HCT116 (cell line): ENCODE measurements at regions not wholly inside any gene's neighbourhood (a gene's known extent, or its start where the extent isn't known, plus 50 kb on each side); places are given as distances from the start of the nearest gene placed in this dataset.

Experiments used
- ATAC-seq: fragments of 200-7000 bp; cut with Tn5 transposase; 2 replicates; pipeline ENCODE4 v1.9.1; 2020; ENCODE audit warnings: mild to moderate bottlenecking, moderate library complexity
- BruUV-seq: library from RNA; stranded (reverse); fragments of 400-500 nt; replicated peaks from 2 replicates; lab custom pipeline; 2021; lab: Mats Ljungman, UMichigan
- CTCF ChIA-PET: fragments of 300-600 bp; sonication (Branson Sonifier 250); formaldehyde crosslinking; loops from one replicate; lab custom pipeline; 2021; ENCODE audit warnings: antibody characterized with exemption; lab: Charles Lee
- POLR2A ChIA-PET: fragments of 300-600, 350-600 bp; sonication (Branson Sonifier 250); formaldehyde crosslinking; loops from one replicate; lab custom pipeline; 2021; ENCODE audit warnings: antibody characterized with exemption; lab: Charles Lee
- RAD21 ChIA-PET, 2 experiments: fragments of 300-600 bp; sonication (Branson Sonifier 250); formaldehyde crosslinking; loops; one replicate each; lab custom pipeline; 2023; ENCODE audit warnings: low total read pairs in 2 of 2; ENCODE audit not compliant: uncharacterized antibody in 2 of 2, unreplicated experiment in 2 of 2, low non-redundant PET in 1 of 2; lab: Charles Lee
- DNase-seq: peaks from one replicate; pipeline ENCODE4 v3.0.0-alpha.2; 2010; ENCODE audit warnings: low read depth, low spot score
- H2AFZ ChIP-seq: fragments of 200-600 bp; shearing (Covaris generic), sonication (generic); 2 replicates; pipeline ENCODE4 v1.6.1; 2017; ENCODE audit warnings: low read depth, mixed run types, mixed read lengths, antibody characterized with exemption, low read length; ENCODE audit not compliant: poor library complexity, severe bottlenecking
- H3K27ac ChIP-seq: 2 replicates; pipeline ENCODE4 v1.5.1; 2012; ENCODE audit warnings: low read depth, low read length
- H3K27me3 ChIP-seq: fragments of 200-600 bp; sonication (generic); 2 replicates; pipeline ENCODE4 v1.6.1; 2016; ENCODE audit warnings: mixed run types, low read length, mixed read lengths; ENCODE audit not compliant: insufficient read depth
- H3K36me3 ChIP-seq, 2 experiments: fragments of 200-500 bp in 1 of 2; fragments of 200-600 bp in 1 of 2; sonication (Bioruptor generic) in 1 of 2; sonication (generic) in 1 of 2; 2 replicates each; pipeline versions ENCODE4 v1.5.1 to v1.6.1; 2014 to 2016; ENCODE audit warnings: low read length in 2 of 2, inconsistent platforms in 1 of 2, mixed read lengths in 1 of 2, mixed run types in 1 of 2; ENCODE audit not compliant: insufficient read depth in 2 of 2, control insufficient read depth in 1 of 2
- H3K4me1 ChIP-seq, 2 experiments: fragments of 200-600 bp in 1 of 2; sonication (generic) in 1 of 2; 2 replicates each; pipeline versions ENCODE4 v1.5.1 to v1.6.1; 2012 to 2017; ENCODE audit warnings: low read length in 2 of 2, inconsistent platforms in 1 of 2, mild to moderate bottlenecking in 1 of 2, mixed read lengths in 1 of 2, mixed run types in 1 of 2, moderate library complexity in 1 of 2; ENCODE audit not compliant: insufficient read depth in 2 of 2, control insufficient read depth in 1 of 2
- H3K4me2 ChIP-seq: fragments of 200-600 bp; sonication (generic); 2 replicates; pipeline ENCODE4 v1.6.1; 2017; ENCODE audit warnings: mixed run types, low read length, mixed read lengths
- H3K4me3 ChIP-seq, 2 experiments: fragments of 200-600 bp in 1 of 2; sonication (generic) in 1 of 2; replicated peaks in 1 of 2; 2 replicates each; pipeline ENCODE4 v1.5.1; 2011 to 2016; ENCODE audit warnings: low read length in 2 of 2, control low read depth in 1 of 2, low read depth in 1 of 2, mild to moderate bottlenecking in 1 of 2, mixed read lengths in 1 of 2, mixed run types in 1 of 2
- H3K79me2 ChIP-seq: fragments of 200-600 bp; sonication (generic); 2 replicates; pipeline ENCODE4 v1.6.1; 2017; ENCODE audit warnings: mild to moderate bottlenecking, mixed run types, low read length, moderate library complexity, mixed read lengths; ENCODE audit not compliant: insufficient read depth
- H3K9ac ChIP-seq: fragments of 200-600 bp; sonication (generic); 2 replicates; pipeline ENCODE4 v1.6.1; 2016; ENCODE audit warnings: low read length, mixed read lengths
- H3K9me2 ChIP-seq: fragments of 200-600 bp; sonication (generic), shearing (Covaris generic); 2 replicates; pipeline ENCODE4 v1.6.1; 2017; ENCODE audit warnings: mixed run types, mild to moderate bottlenecking, moderate library complexity; ENCODE audit not compliant: insufficient read depth
- H3K9me3 ChIP-seq, 2 experiments: fragments of 200-500 bp in 1 of 2; fragments of 200-600 bp in 1 of 2; sonication (Bioruptor generic) in 1 of 2; sonication (generic) in 1 of 2; 2 replicates each; pipeline ENCODE4 v1.6.1; 2014 to 2017; ENCODE audit warnings: low read length in 2 of 2, mixed read lengths in 2 of 2, inconsistent platforms in 1 of 2, low read depth in 1 of 2, mild to moderate bottlenecking in 1 of 2, mixed run types in 1 of 2, moderate library complexity in 1 of 2; ENCODE audit not compliant: control insufficient read depth in 1 of 2, insufficient read depth in 1 of 2
- H4K20me1 ChIP-seq: fragments of 200-600 bp; sonication (generic), shearing (Covaris generic); 2 replicates; pipeline ENCODE4 v1.6.1; 2017; ENCODE audit warnings: mixed run types, mild to moderate bottlenecking, moderate library complexity; ENCODE audit not compliant: insufficient read depth
- FOSL1 ChIP-seq: IDR thresholded peaks from 2 replicates; pipeline ENCODE4 v1.6.1; 2012; ENCODE audit warnings: low read depth
- JUND ChIP-seq: IDR thresholded peaks from 2 replicates; pipeline ENCODE4 v1.6.1; 2012
- POLR2A ChIP-seq: IDR thresholded peaks from 2 replicates; pipeline ENCODE4 v1.7.0; 2011; ENCODE audit warnings: borderline replicate concordance; ENCODE audit not compliant: insufficient read depth, insufficient read length; ENCODE audit errors: extremely low read depth
- POLR2AphosphoS5 ChIP-seq: IDR thresholded peaks from 2 replicates; pipeline ENCODE4 v1.6.1; 2011; ENCODE audit warnings: mild to moderate bottlenecking, low read depth, low read length, moderate library complexity
- REST ChIP-seq: IDR thresholded peaks from 2 replicates; pipeline ENCODE4 v1.6.1; 2012; ENCODE audit warnings: low read depth
- SP1 ChIP-seq: IDR thresholded peaks from 2 replicates; pipeline ENCODE4 v1.6.1; 2012; ENCODE audit warnings: low read depth
- intact Hi-C: fragments of 100-400 bp; cut with micrococcal nuclease; formaldehyde crosslinking; loops from 2 replicates; pipeline ENCODE4 v1.10.0; 2022

DNA sequence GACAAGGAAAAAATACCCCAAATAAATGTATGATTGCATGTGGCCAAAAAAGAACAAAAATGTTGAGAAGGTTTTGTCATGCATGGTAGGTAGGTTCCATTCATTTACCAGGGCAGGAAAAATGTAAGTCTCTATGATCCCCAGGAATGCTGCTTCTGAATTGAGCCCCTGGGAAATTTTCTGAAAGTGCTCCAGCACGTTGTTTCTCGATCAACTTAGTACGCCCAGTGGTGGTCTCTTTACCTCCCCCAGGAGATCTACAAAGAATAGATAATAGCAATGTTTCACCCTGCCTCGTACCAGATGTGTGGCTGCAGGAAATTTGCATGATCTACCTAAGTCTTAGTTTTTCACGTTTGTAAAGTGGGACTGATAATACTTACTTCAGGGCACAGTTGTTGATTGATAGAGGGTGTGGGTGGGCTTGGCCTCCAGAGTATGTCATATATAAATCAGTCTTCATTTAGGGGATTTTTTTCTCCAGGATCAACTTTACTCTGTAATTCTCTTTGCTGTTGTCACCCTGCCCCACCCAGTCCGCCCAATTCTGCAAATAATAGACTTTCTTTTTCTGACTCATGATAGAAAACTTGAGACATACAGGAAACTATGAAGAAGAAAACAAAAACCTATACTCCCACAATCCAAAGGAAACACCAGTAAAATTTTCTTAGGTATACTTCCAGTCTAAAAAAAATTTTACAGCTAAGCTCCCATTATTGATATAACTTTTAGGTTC lies 462.0 kb upstream of the RUNX1 start:
- no peak overlapping the region for H3K4me3 ChIP-seq
- RAD21 ChIA-PET: no interaction called here
- no TSS peak for BruUV-seq
- H3K9me3 ChIP-seq: no peaks in the 10 kb centered on the region
- no peaks in the 10 kb centered on the region for H3K79me2 ChIP-seq
- H3K27ac ChIP-seq: no peak overlapping the region
- no peak overlapping the region for H3K9ac ChIP-seq
- ATAC-seq (no peak), DNase-seq (no peak)
- H3K4me1 ChIP-seq: peaks cover 0 to 5% of the 10 kb centered on the region in 2 experiments; a peak in 1 of 4 replicates
- intact Hi-C loops: no loop called here
- no peaks in the 10 kb centered on the region for H4K20me1 ChIP-seq
- POLR2A ChIA-PET: no interaction called here
- CTCF ChIA-PET: no interaction called here
- no peak overlapping the region for H3K4me2 ChIP-seq
- no peaks in the 10 kb centered on the region for H3K27me3 ChIP-seq
- no peaks in the 10 kb centered on the region for H3K9me2 ChIP-seq
- no peak for TF ChIP-seq SP1
- no peaks in the 10 kb centered on the region for H3K36me3 ChIP-seq
- H2AFZ ChIP-seq: no peak overlapping the region

- H3K9me3 ChIP-seq: no peaks in the 10 kb centered on the region
- no peaks in the 10 kb centered on the region for H3K36me3 ChIP-seq
- no peak for TF ChIP-seq POLR2AphosphoS5
- no peak for TF ChIP-seq JUND
- TF ChIP-seq REST: no peak
- TF ChIP-seq FOSL1: no peak
- TF ChIP-seq POLR2A: no peak
- TF ChIP-seq, all 23 proteins: peak for 0
- no TSS peak for BruUV-seq
- Histone ChIP-seq H3K79me2 (no peaks in the 10 kb centered on the region), H3K9me2 (no peaks in the 10 kb centered on the region), H4K20me1 (no peaks in the 10 kb centered on the region), H3K27ac (no peak overlapping the region), H3K4me2 (no peak overlapping the region), H2AFZ (no peak overlapping the region), H3K4me3 (no peak overlapping the region), H3K9ac (no peak overlapping the region), H3K4me1 (peaks cover 0 to 5% of the 10 kb centered on the region in 2 experiments; a peak in 1 of 4 replicates), H3K27me3 (no peaks in the 10 kb centered on the region)
- ChIA-PET RAD21 (no interaction called here), CTCF (no interaction called here), POLR2A (no interaction called here)
- intact Hi-C loops: no loop called here
- ATAC-seq (no peak), DNase-seq (no peak)
Observed at GRCh38 chr21:35510294-35510693, 461.2 kb upstream of the RUNX1 start.
